HG03378 (cell line): ENCODE measurements at regions not wholly inside any gene's neighbourhood (a gene's known extent, or its start where the extent isn't known, plus 50 kb on each side); places are given as distances from the start of the nearest gene placed in this dataset.
A peak's percentile ranks its signal among the peaks of the same experiment; 100 is the strongest.
"Not testable (repeated sequence)": the region's sequence is repeated elsewhere in the genome, so short reads cannot be mapped to it uniquely, and the experiment has no call there.

ENCODE experiments used
- ATAC-seq: cut with Tn5 transposase; IDR thresholded peaks from one replicate; pipeline ENCODE4 v1.9.1; 2021; ENCODE audit warnings: mild to moderate bottlenecking, moderate library complexity; ENCODE audit not compliant: unreplicated experiment

- no peak for ATAC-seq
Observed at GRCh38 chr2:54065411-54065810, 50.0 kb upstream of the ACYP2 start.

DNA sequence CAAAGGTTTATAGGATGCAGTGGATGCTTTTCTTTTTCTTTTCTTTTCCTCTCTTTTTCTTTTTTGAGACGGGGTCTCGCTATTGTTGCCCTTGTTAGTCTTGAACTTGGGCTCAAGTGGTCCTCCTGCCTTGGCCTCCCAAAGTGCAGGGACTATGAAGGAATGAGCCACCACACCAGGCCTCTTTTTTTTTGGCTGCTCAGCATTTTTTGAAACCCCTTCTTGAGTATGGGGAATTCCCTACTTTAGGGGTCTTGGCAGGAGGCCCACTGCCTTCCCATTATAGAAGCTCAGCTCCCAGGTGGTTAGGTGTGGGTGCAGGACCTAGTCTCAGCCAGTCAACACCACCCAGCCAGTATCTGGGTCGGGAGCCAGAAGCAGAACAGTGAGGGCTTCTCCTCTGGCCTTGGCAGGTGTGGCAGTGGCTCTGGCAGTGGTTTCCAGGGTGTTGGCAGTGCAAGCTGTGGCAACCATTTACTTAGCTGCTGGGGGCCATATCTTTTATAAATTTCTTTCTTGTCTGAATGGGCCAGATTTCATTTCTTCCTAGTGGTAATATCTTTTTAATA is 51.4 kb upstream of the ACYP2 start:
- no peak for ATAC-seq

DNA sequence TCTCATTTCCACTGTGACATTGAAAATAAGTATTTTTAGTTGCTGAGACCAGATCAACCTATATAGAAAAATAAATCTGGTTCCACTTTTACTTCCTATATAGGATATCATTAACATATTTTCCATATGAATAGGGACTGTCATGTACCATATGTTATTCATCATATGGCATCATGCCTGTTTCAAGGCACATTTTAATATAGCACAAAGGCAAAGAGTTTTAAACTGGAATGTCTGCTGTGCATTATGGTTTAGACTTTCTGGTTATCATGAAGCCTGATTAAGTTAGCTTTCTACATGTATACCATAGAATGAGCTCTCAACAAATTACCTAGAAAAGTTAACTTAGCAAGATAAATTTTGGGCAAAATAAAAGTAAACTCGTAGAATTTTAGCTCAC is 53.0 kb upstream of the ACYP2 start:
- no peak for ATAC-seq

DNA sequence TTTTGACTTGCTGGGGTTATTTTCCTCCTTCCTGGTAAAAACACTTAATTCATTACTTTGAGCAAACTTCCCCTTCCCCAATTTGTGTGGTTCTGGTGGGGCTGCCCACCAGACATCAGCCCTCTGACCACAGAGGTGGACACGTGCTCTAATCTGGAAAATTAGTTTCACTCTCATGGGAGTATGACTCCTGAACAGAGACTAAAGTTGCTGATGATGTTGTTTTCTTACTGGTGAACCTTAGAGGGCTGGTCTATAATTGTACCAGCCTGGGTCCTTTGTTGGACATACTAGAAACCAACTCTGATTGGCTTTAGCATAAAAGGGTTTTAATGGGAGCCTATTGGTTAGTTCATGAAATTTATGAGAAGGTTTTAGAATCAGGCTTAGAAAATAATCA is 54.1 kb upstream of the ACYP2 start:
- no peak for ATAC-seq

- ATAC-seq = no peak
Observed at GRCh38 chr2:54059986-54060385, 55.4 kb upstream of the ACYP2 start.

DNA sequence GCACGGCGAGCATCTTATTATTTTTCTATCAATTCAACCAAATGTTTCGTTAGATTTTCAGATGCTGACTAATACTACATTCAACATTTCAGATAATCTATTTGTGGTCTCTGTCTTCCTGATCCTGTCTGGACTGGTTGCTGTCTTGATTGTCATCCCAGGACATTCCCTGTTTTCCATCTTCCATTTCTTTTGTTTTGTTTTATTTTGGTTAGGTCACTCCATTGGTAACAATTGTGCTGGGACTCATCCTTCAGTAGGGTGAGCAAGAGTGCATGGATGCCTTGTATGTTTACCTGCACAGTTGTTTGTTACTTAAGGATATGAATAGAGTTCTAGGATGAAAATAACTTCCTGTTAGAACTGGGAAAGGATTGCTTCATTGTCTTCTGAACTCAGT is 55.9 kb upstream of the ACYP2 start:
- no peak for ATAC-seq

GRCh38 chr2:54058449-54058848 is 57.0 kb upstream of the ACYP2 start:
- no peak for ATAC-seq

- ATAC-seq = no peak
Observed at GRCh38 chr2:54054774-54055173, 60.6 kb upstream of the ACYP2 start.

DNA sequence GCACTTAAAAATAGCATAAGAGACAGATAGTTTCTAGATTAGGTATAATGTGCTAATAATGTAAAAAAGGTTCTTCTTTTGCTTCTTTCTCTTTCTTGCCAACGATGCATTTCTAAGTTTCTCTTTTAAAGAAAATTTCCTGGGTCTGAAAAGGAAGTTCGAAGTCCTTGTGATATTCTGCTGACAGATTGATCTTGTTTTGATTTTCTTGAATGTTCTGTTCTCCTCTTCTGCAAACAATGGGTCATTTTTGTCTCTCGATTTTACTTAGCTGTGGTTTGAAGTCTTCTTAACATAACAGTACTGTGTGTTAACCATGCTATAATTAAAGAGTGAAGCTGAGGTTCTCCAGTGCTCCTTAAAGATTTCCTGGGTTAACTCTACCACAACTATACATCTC is 61.1 kb upstream of the ACYP2 start:
- peak; percentile 71 for ATAC-seq

GRCh38 chr2:54053830-54054229 is 61.6 kb upstream of the ACYP2 start:
- peak; percentile 27 for ATAC-seq

- ATAC-seq = no peak
Observed at GRCh38 chr2:54052825-54053718, 62.3 kb upstream of the ACYP2 start.

DNA sequence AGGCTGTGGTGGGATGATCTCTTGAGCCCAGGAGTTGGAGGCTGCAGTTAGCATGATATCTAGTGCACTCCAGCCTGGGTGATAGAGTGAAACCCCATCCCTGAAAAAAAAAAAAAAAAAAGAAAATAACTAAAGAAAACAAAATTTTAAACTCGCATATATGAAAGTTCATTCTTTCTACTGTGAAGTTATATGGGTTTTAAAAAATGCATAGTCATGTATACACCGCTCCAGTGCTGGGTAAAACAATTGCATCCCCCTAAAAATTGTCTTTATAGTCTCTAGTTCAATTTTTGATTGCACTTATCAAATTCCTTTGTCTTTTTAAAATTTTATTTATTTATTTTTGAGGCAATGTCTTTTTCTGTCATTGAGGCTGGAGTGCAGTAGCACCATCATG is 65.0 kb upstream of the ACYP2 start:
- no peak for ATAC-seq

DNA sequence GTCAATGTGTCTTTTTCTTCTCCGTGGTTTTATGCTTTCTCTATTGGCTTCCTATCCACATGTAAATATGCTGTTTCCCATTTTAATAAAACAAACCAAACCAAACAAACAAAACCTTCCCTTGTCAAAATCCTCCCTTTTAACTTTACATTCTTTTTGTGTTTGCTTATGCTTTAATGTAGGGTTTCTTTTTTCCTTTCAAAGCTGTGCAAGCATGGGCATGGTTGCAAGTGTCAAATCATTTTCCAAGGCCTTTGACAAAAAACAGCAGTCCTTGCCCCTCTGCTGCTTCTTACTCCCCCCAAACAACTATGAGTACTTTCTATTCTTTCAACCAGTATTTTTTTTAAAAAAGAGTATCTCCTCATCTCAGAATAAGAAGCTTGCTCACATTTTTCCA is 66.0 kb upstream of the ACYP2 start:
- ATAC-seq = no peak

DNA sequence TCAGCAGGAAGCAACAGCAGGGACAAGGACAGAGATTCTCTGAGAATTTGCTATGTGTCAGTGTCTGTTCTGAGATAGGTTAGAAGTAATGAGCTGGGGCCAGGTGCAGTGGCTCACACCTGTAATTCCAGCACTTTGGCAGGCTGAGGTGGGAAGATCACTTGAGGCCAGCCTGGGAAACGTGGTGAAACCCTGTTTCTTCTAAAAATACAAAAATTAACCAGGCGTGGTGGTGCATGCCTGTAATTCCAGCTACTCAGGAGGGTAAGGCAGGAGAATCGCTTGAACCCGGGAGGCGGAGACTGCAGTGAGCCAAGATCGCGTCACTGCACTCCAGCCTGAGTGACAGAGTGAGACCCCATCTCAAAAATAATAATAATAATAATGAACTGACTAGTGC is 66.5 kb upstream of the ACYP2 start:
- not testable (repeated sequence) for ATAC-seq

GRCh38 chr2:54048117-54048785 is 67.2 kb upstream of the ACYP2 start:
- ATAC-seq = no peak

DNA sequence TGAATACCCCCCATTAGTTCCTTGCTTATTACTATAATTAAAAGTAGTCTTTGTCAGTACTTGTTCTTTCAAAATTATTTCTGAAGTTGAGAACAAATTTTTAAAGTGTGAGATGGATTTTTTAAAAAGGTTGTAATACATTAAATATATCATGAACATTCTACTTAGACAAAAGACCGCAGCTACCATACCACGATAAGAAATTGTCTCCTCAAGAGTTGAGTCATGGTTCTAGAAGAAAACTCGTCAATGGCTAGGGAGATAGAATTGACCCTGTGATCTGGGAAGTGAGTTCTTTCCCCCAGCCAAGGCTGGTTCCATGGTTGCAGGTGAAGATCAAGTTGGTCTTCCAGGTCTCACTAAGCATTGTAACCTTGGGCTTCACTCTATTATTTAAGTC is 67.8 kb upstream of the ACYP2 start:
- no peak for ATAC-seq

DNA sequence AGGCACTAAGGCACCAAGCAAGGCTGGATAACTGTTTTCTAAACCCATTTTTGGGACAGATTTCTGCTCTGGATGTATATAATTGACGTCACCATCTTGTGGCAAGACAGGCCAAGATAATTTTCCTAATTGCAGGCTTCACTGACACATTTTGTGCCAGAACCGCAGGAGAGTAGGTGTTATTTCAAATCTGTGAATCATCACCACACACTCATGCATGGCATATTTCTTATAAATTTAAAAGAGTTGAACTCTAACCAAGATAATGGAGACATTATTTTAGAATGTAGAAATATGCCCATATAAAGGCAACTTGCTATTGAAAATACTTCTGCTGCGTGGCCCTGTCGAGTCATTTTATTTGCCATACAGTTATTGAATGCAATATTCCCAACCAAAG is 68.3 kb upstream of the ACYP2 start:
- ATAC-seq = no peak

DNA sequence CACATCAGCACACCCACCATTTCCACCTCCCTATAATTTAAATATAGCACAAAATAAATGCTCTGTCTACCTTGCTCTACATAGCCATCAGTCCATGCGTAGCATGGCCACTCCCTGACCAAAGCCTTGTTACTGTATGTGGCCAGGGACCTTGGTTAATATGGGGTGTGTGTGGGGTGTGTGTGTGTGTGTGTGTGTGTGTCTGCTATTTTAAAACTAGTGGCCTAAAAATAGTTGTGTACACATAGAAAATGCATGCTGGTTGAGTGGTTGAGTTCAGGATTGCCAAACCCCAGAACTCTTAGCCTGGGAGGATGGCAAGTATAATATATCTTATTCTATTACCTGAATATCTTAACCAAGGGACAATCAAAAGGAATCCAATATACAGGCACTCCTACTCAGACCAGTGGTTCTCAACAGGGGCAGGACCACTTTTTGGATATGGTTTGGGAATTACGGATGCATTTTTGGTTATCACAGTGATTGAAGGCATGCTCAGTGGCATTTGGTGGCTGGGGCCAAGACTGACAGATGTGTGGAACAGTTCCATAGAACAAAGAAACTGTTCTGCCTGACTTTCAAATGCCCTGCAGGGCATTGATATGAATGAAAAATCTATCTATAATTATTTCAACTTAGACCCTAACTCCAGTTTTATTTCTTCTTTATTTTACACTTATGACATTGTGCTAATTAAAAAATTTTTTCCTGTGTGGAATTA is 72.3 kb upstream of the PSME4 start:
- no peak for ATAC-seq

DNA sequence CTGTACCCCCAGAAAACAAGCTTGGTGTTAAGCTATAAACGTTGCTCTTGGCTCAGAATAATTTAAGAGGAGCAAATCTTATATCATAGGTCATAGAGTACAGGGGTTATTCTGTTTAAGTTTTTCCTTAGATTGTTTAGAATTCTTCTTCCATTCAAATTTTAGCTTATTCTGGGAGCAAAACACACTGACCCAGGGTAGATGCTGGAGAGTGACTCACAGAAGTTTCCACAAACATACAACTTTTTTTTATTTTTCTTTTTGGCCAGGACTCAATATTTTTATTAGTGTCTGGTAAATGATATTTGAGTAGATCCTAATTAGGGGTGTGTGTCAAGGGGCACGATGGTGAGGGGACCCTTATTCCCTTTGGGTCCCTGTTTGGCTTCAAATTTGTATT is 71.5 kb upstream of the PSME4 start:
- ATAC-seq = no peak

DNA sequence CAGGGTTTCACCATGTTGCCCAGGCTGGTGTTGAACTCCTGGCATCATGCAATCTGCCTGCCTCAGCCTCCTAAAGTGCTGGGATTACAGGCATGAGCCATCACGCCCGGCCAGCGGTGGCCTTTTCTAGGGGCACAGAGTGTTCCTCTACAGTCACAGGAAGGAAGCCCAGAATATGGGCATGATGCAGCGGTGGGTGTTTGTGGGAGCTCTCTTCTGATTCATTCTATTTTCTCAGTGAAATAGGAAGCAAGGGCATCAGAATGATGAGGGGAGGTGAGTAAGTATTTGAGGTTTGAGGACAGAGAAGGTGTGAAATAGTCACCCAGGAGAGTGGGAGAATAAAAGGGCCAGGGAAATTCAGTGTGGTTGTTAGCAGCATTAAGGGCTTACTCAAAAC is 70.3 kb upstream of the PSME4 start:
- ATAC-seq = no peak

DNA sequence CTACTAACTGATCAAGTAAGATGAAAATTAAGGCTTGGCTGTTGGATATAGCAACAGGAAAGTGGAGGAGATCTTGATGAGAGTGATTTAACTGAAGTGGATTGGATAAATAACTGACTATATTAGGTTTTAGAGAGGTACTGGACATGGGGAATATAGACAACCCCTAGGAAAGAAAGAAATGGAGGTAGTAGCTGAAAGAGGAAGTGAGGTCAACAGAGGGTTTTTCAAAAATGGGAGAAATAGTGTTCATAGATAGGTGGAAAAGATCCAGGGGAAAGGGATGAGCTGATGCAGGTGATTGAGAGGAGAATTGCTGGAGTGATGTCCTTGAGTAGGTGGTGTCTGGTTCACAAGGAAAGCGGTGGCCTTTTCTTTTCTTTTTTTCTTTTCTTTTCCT is 69.9 kb upstream of the PSME4 start:
- ATAC-seq = no peak
